ENCODE measurements at regions not wholly inside any gene's neighbourhood (a gene's known extent, or its start where the extent isn't known, plus 50 kb on each side); places are given as distances from the start of the nearest gene placed in this dataset.

DNA sequence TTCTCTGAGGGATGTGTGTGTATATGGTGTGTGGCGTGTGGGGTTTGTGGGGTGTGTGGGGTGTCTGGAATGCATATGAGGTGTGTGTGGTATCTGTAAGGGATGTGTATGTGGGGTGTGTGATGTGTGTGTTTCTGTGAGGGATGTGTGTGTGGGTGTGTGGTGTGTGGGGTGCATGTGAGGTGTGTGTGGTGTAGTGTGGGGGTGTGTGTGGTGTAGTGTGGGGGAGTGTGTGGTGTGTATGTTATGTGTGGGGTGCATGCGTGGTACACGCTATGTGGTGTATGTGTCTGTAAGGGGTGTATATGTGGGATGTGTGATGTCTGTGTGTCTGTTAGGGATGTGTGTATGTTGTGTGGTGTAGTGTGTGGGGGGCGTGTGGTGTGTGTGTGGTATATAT lies 300.0 kb downstream of the FGF9 start:
- no peak for DNase-seq

DNA sequence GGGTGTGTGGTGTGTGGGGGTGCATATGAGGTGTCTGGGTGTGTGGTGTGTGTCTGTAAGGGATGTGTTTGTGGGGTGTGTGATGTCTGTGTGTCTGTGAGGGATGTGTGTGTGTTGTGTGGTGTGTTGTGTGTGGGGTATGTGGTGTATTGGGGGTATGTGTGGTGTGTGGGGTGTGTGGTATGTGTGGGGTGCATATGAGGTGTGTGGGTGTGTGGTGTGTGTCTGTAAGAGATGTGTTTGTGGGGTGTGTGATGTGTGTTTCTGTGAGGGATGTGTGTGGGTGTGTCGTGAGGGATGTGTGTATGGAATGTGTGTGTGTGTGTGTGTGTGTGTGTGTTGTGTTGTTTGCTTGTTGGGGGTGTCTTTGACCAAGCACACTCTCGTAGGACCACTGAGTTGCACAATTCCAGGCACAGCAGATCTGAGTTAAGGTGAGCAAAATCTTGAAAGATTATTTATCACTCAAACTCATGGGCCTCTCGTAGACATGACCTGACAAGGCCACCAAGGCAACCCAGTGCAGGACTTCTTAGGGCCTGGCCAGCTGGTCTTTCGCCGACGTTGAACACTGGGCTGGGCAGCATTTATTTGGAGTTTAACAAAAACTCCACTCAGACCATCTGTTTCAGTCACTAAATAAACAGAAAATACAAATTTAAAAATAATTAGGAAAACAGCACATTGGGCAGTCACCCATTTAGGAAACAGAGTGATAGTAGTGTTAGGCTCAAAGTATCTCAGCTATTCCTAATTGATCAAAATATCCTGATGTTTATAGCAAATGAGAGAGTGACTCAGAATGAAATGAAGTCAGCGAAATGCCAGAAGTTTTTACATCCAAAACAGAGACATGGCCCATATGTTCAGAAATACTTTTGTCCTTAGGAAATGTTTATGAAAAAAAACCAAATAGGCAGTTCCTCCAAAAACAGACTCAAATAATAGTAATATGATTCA lies 301.1 kb downstream of the FGF9 start:
- DNase-seq = no peak

DNA sequence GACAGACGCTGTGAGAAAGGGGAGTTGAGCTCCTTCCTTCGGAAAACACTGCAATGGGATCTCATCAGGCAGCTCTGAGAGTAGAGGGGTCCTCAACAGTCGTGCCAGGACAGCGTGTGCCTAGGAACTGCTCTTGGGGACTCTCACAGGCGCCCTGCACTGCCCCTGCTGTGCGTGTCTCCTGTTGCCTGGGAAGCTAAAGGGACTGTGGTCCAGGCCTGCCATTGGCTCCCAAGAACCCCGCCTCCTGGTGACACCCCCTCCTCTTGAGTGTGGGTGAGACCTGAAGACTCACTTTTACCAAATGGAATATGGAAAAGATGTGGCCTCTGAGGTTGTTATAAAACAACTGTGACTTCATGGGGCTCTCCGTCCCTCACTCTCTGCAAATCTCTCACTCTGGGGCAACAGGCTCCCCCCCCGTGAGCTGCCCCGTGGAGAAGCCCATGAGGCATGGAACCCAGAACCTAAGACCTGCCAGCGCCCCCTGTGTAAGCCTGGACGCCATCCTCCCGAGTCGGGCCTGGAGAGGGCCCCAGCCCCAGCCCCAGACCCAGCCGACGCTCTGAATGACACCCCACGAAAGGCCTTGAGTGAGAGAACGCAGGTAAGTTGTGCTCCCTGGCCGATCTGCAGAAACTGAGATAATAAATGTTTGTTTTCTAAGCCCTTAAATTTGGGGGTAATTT lies 302.7 kb downstream of the FGF9 start:
- DNase-seq = no peak

DNA sequence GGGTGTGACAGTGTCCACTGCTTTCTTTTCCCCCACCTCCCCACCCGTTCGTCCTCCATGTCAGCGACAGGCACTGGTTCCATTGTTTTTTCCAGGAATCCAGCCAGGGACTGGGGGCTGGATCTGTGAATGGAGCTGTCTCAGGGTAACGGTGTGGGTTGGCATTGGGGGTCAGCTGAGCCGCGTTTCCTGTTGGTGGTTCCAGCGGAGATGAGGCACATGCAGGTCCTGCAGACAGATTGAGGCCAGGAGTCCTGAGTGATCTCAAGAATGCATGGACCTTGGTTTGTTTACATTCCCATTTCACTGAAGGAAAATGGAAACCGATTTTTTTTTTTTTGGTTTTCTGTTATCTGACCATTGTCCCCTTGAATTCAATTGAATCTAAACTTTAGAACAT lies 303.9 kb downstream of the FGF9 start:
- DNase-seq = no peak

DNA sequence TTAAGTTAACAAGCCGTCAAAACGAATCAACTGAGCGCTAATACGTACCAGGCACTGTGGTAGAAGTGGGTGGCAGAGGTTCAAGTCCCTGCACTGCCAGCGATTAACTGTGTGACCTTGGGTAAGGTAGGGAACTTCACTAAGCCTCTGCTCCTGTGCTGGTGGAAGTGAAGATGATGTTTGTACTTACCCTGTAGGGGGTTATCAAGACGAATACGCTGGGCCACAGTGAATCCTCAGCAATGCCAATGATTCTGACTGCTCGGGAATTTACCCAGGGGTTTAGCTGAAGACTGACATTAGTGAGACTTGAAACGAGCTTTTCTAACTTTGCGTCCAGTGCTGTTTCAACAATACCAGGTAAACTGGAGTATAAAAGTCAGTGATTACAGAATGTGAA lies 305.3 kb downstream of the FGF9 start:
- no peak for DNase-seq

DNA sequence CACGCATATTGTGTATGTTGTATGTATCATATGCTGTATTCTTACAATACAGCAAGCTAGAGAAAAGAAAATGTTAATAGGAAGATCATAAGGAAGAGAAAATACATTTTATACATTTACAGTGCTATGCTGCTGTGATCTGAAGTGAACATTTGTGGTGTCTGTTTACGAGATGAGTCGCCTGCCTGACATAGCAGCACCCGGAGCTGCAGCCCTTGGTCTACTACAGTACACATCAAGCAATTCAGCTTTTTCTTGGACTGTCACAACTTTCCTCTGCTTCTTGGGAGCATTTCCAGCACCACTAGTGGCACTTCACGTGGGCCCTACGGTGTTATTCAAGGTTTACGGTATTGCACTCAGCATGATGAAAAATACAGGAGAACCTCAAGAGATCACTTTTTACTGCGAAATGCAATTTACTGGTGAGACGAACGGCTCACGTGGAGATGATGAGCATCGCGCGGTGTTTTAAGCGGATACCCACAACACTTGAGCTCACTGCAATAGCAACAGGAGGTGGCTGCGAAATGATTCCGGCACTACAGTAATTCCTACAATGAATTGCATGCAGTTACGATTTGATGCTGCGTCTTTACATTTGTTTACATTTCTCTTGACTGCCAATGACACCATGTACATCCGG lies 308.4 kb downstream of the FGF9 start:
- no peak for DNase-seq

DNA sequence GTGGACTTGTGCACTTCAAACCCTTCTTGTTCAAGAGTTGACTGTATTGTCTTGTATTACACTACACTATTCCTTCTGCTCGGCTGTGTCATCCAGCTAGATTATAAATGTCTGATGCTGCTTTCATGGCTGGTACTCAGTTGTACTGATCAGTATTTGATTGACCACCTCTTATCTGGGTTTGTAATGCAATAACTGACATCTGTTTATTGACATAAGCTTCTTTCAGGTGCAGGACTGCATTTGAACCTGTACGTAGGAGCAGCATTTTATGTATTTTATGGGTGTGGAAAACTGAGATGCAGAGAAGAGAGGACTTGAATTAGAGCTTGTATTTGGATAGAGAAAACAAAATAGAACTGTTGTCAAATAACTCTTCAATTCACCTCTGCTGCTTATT lies 309.2 kb downstream of the FGF9 start:
- no peak for DNase-seq

DNA sequence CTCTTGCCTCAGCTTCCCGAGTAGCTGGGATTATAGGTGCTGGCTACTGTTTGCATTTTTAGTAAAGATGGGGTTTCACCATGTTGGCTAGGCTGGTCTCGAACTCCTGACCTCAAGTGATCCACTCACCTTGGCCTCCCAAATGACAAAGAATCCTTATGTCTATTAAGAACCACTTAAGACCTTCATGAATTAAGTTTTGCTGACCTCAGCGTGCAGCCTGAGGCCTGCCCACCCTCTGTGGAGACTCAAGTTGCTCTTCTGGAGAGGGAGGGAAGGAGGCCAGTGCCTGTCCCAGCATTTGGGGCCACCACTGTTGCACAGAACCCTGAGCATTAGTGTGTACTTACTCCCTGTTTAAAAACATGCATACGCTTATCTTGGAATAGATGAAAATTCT lies 313.3 kb downstream of the FGF9 start:
- DNase-seq = no peak

DNA sequence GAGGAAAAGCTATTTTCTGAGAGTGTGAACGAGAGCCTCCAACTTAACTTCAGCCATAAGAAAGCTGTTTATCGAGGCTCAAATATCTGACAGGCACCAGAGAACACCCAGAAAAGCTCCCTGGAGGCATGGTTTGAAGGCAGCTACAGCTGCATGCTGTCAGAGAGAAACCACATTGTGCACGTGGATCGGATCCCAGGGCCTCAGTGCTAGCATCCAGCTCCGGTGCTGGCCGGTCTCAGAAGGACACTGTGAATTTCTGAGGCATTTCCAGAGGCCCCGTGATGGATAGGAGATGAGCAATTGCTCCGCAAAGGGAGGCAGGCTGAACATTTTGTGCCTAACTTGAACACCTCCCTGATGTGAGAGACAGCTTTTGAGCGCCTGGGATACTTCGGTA lies 315.7 kb downstream of the FGF9 start:
- DNase-seq = no peak

DNA sequence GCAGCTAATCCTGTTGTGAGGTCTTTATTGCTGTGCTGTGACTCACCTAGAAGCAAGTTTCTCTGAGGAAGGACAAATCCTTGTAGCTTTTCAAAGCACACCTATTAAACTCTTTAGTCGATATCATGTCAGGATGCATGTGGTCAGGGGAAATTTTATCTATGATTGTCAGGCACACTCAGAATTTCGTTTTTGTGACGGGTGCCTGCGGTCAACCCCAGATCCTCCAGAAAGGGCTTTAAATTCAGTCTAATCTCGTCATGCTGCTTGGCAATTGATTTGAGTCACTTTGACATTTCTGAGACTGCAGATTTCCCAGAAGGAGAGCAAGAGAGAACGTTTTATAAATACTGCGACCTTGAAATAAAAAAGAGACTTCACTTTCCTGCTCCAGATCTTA lies 316.9 kb downstream of the FGF9 start:
- no peak for DNase-seq

DNA sequence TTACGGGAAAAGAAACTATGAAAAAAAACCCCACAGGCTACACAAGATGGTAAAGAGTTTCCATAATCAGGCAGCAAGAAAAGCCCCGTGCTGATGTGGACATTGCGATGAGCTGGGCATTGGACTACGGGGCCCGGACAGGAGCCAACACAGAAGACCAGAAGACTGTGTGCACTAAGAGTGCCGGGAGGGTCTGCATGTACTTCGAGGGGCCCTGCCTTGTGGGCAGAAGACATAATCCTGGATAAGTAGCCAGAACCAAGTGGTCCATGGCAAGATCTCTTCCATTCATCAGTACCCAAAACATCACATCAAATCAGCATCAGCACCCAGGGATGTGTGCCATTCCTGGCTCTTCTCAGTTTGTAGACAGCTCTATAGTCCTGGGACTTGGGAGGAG lies 317.8 kb downstream of the FGF9 start:
- DNase-seq = no peak

DNA sequence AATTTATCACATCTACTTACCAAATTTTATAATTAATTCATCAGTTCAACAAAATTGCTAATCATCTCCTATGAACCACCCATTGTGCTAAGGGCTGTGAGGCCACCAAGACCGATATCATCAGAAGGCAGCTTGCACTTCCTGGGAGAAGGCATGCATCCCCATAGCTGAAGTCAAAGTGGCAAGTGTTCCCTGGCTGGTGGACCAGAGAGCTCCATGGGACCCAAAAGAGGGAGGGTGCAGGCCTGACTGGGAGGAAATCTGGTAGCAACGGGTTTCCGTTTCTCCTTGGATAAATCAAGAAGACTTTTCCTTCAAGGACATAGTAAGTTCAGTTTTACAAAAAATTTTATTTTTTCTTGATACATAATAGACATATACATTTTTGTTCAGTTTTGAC lies 325.2 kb downstream of the FGF9 start:
- DNase-seq = no peak

DNA sequence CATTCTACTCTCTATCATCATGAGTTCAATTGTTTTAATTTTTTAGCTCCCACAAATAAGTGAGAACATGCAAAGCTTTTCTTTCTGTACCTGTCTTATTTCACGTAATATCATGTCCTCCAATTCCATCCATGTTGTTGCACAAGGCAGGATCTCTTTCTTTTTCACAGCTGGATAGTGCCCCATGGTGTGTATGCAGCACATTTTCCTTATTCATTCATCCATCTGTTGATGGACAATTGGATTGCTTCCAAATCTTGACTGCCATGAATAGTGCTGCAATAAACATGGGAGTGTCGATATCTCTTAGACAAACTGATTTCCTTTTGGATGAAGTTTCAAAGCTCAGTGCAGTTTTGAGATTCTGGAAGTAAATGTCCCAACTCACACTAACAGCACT lies 326.9 kb downstream of the FGF9 start:
- DNase-seq = no peak

DNA sequence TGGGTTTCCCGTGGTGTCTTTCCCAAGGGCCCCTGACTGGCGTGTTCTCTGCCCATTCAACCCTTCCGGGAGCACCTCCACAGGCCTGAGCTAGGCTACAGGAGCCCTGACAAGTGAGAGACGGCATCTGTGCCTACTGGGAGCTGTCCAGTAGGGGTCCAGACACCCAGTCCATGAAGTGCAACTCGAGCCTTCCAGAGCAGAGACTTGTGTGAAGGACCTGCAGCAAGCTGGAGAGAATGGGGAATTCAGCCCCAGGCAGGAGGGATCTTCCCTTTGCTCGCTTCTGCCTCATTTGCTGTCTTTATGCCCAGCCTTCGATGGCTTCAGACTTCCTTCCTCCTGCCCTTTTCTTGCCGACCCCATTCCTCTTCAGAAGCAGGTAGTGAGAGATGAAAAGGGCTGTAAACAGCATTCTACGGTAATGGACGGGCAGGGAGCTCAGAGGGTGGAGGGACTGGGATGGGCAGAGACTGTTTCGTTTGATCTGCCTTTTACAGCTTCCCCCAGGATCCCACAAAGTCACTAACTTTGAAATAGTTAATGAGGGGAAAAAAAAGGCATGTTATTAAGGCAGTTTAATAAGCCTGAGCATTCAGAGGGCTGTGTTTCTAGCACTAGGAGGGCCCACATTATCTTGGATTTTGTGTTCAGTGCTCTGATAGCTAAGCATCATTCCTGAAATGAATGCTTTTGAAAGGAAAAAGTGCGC lies 327.6 kb downstream of the FGF9 start:
- DNase-seq = no peak

DNA sequence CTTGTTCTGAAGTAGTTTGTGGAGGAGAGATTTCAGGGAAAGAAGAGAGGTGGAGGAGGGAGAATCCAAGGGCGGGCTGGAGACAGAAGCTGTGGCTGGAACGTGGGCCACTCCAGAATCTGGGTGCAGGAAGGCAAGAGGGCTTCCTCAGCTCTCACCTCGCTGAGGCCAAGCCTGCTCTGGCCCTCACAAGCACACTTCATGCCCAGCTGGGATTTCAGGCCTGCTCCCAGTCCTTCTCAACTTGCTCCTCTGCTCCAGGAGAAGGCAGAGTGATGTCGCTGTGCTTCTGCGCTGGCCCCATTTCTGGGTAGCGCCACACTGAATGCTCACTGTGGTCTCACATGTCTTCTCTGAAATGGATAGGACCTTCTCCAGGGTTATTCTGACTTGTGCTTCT lies 328.8 kb downstream of the FGF9 start:
- no peak for DNase-seq

DNA sequence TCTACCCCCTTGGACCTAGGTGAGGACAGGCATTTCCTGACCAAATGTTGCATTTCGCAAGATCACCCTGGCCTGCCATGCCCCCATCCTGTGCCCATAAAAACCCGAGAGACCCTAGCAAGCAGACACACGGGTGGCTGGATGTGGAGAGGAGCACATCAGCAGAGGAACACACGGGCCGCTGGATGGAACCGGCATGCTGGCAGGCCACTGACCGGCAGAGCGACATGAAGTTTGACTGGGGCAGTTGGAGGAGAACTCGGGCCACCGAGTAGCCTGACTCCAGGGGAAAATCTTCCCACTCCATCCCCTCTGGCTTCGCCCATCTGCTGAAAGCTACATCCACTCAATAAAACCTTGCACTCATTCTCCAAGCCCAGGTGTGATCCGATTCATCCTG lies 329.3 kb downstream of the FGF9 start:
- DNase-seq = no peak

DNA sequence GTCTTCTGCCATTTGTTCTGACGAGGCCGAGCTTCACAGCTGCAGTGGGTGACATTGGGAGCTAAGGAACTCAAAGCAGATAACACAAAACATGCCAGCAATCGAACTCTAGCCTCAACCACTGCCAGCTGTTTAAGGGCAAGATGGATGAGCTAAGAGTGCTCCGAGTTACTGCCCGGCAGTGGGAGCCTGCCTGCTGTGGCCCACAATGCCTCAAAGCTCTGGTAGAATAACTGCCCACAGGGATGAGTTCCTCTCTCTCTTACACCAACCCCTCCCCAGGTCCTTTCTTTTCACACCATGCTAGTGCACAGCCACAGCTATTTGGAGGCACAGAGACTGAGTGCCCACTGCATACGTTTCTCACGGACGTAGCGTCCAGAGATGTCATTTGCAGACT lies 330.5 kb downstream of the FGF9 start:
- no peak for DNase-seq

DNA sequence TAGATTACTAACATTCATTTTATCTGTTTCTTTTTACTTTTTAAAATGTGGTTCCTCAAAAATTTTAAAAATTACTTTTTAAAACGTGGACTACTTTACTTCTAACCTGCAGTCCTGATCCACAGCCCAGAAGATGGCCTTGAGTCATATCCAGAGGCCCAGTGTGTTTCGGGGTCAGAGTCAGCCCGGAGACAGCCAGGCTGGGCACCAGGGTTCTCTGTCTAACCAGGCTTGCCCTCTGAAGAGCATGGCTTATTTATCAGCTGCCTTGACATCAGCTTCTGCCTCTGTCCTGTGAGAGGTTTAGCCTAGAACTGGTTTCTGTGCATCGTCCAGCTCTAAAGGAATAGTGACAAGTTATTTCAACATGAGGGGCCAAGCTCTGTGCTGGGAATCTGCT lies 332.0 kb downstream of the FGF9 start:
- DNase-seq = no peak

DNA sequence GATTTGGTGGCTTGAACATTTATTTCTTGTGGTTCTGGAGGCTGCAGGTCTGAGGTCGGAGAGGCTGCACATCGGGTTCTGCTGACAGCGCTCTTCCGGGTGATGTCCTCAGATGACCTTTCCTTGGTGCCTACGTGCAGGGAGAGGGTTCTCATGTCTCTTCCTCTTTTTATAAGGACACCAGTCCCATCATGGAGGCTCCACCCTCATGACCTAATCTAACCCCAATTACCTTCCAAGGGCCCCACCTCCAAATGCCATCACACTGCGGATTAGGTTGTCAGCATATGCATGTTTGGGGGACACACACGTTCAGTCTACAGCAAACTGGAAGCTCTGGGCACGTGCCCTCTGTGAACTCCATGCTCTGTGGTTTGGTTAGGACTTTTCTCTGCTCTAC lies 338.6 kb downstream of the FGF9 start:
- no peak for DNase-seq

DNA sequence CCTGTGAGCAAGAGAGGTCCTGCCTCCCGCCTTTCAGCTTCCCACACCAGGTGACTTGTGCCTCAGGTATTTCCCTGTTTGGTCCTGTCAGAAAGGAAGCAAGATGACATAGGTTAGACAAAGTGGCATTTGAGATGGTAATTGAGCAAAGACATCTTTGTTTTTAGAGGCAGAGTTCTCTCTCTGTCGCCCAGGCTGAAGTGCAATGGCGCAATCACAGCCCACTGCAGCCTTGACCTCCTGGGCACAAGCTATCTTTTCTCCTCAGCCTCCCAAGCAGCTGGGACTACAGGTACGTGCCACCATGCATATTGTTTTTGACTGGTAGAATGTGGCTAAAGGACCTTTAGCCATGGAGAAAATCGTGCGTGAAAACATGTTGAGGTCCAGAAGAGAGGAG lies 339.1 kb downstream of the FGF9 start:
- DNase-seq = no peak

DNA sequence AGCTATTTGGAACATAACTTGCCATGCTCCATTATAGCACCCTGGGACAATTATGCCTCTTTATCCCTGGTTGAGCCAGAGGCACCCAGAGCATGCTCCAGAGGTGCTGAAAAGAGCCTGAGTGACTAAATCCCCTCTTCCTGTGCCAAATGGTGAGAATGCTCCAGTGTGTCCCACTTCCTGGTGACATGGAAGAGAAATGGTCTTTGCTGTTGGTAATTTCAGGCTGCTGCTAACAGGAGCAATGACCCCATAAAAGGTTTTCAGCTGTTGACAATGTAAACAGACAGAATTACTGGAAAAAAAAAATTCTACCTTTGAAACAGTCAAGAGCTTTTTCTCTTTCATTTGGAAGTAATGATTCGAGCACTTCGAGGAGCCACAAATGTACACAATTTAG lies 341.8 kb downstream of the FGF9 start:
- DNase-seq = no peak

DNA sequence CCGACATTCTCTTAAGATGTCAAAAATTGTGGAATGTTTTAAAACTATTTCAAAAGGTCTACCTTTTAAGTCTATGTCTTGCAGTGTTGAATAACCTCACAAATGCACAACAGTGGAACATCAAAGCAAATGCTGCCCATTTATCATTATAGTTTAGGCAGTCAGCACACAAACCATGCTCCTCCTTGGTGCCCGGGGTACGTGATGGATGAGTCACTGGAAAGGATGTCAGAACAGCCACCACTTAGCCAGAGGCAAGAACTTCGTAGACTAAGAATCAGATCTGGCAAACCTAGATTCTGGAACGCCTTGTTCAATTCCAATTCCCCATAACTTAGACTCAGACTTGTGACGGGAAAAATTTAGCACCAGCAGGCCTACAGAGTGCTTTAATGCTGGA lies 343.6 kb downstream of the FGF9 start:
- no peak for DNase-seq

DNA sequence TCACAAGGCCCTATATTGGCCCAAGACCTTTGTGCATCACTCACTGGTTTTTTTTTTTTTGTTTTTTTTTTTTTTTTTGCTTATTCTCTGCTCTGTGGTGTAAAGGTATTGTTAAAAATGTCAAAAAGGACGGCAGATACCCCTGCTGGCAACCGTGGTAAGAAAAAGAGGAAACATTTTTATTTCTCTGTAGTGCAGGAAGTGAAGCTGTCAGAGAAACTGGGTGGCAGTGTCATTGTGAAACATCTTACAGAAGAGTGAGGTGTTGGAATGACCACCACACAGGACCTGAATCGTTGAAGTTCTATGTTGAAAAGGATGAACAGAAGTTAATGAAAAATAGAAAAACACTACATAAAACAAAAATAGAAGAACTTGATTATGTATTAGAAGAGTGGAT lies 346.4 kb downstream of the FGF9 start:
- no peak for DNase-seq
